ENCODE measurements at regions not wholly inside any gene's neighbourhood (a gene's known extent, or its start where the extent isn't known, plus 50 kb on each side); places are given as distances from the start of the nearest gene placed in this dataset.

DNA sequence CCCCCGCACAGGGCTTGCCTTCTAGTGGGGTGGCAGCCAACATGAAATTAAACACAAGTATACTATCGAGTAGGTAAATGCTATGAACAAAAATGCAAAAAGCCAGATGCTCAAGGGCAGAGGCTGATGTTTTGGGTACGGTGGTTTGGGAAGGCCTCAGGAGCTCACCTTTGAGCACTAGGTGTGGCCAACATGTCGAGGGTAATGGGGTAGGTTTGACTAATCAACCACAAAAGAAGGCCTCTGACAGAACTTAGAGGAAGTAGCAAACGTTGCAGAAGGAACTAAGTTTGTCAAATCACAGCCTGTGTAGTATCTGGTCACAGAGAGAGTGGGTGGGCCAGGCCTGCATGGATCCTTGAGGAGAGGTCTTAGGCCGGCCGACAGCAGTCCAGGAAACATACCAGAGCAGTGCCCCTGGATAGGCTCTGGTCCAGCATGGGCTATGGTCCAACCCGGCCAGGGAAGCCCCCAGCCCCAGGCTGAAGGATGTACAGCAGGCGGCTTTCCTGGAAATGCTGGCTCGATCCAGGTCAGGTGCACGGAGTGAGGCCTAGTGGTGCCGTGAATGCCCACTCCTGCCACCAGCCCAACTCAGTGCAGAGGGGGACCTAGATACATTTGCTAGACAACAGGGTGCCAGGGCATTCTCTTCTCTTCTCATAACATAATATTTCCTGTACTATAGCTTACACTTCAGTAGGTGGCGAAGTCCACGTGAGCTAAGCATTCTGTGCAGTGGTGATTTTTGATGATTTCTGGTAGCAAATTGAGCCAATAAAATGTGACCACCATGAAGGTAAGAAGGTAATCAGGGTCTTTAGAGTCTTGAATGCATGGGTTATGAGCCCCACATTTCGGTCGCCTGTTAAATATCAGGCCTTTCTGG is 56.3 kb upstream of the CD93 start:
- TF ChIP-seq POLR2A (IDR thresholded peaks at IDR 0.05; ENCODE audit: low read length) = no peak
- TF ChIP-seq GATA1 (IDR thresholded peaks at IDR 0.05; ENCODE audit: low read depth, low read length) = no peak
